K562 (cell line): ENCODE measurements at regions not wholly inside any gene's neighbourhood (a gene's known extent, or its start where the extent isn't known, plus 50 kb on each side); places are given as distances from the start of the nearest gene placed in this dataset.

Experiments used
- ATAC-seq: fragments of 200-7000 bp; cut with Tn5 transposase; 3 replicates; pipeline ENCODE4 v1.9.1; 2020; ENCODE audit warnings: moderate library complexity
- BruUV-seq: library from RNA; stranded (reverse); fragments of 400-500 nt; replicated peaks from 2 replicates; lab custom pipeline; 2021; lab: Mats Ljungman, UMichigan
- CTCF ChIA-PET: fragments of 300-600 bp; formaldehyde crosslinking; extraction: SDS; loops from one replicate; lab custom pipeline; 2021; ENCODE audit warnings: low intra/inter-chr PET ratio; lab: Yijun Ruan, JAX
- POLR2A ChIA-PET: fragments of 300-600, 350-650 bp; sonication (Branson Sonifier 250); formaldehyde crosslinking; extraction: SDS; loops from one replicate; lab custom pipeline; 2021; ENCODE audit warnings: antibody characterized with exemption, inconsistent platforms; lab: Yijun Ruan, JAX
- DNase-seq, 4 experiments: peaks; one replicate each; pipeline versions ENCODE4 v3.0.0 to v3.0.0-alpha.2; 2011 to 2018; ENCODE audit warnings: low spot score in 3 of 4, mixed read lengths in 3 of 4; ENCODE audit errors: extremely low read depth in 1 of 4
- FAIRE-seq: peaks from 2 replicates; lab custom pipeline; 2011; peaks lifted over from hg19 to GRCh38; lab: Jason Lieb, UNC
- H2AFZ ChIP-seq: 2 replicates; pipeline ENCODE4 v1.6.0; 2011; ENCODE audit warnings: low read depth, low read length, control low read depth, inconsistent platforms
- H3K27ac ChIP-seq: fragments of 200-600 bp; 3 replicates; pipeline ENCODE4 v1.8.0; 2011; ENCODE audit warnings: low read depth, mild to moderate bottlenecking, control low read depth, inconsistent platforms, low read length, moderate library complexity, mixed read lengths; ENCODE audit errors: extremely low read depth
- H3K27me3 ChIP-seq, 2 experiments: fragments of 300-600 bp in 1 of 2; 2 replicates in 1 of 2; 3 replicates in 1 of 2; pipeline versions ENCODE4 v1.6.0 to v1.8.0; 2011; ENCODE audit warnings: inconsistent platforms in 2 of 2, low read length in 2 of 2, mild to moderate bottlenecking in 1 of 2, mixed read lengths in 1 of 2, moderate library complexity in 1 of 2; ENCODE audit not compliant: control insufficient read depth in 2 of 2, insufficient read depth in 2 of 2
- H3K36me3 ChIP-seq: fragments of 300-600 bp; 3 replicates; pipeline ENCODE4 v1.8.0; 2011; ENCODE audit warnings: mild to moderate bottlenecking, low read length, inconsistent platforms; ENCODE audit not compliant: control insufficient read depth, insufficient read depth
- H3K4me1 ChIP-seq, 2 experiments: fragments of 200-600 bp in 1 of 2; replicated peaks in 1 of 2; 2 replicates in 1 of 2; 3 replicates in 1 of 2; pipeline versions ENCODE4 v1.5.1 to v1.8.0; 2011; ENCODE audit warnings: inconsistent platforms in 2 of 2, low read length in 2 of 2, mild to moderate bottlenecking in 1 of 2, mixed read lengths in 1 of 2, moderate library complexity in 1 of 2; ENCODE audit not compliant: control insufficient read depth in 2 of 2, insufficient read depth in 2 of 2
- H3K4me2 ChIP-seq: 2 replicates; pipeline ENCODE4 v1.6.1; 2011; ENCODE audit warnings: low read length, control low read depth, inconsistent platforms, mixed read lengths; ENCODE audit not compliant: insufficient read depth
- H3K4me3 ChIP-seq: fragments of 200-600 bp; sonication (generic), shearing (Covaris generic); 2 replicates; pipeline ENCODE4 v1.5.1; 2016; ENCODE audit warnings: control low read depth, inconsistent platforms
- H3K79me2 ChIP-seq: fragments of 200-600 bp; 3 replicates; pipeline ENCODE4 v1.8.0; 2011; ENCODE audit warnings: low read length, inconsistent platforms; ENCODE audit not compliant: control insufficient read depth, insufficient read depth
- H3K9ac ChIP-seq, 2 experiments: 2 replicates each; pipeline versions ENCODE4 v1.6.0 to v1.6.1; 2011; ENCODE audit warnings: low read depth in 2 of 2, low read length in 2 of 2, control low read depth in 1 of 2, inconsistent platforms in 1 of 2, mild to moderate bottlenecking in 1 of 2, mixed read lengths in 1 of 2; ENCODE audit not compliant: insufficient read depth in 1 of 2
- H3K9me1 ChIP-seq: one replicate; pipeline ENCODE4 v1.6.0; 2011; ENCODE audit warnings: inconsistent platforms, mild to moderate bottlenecking, low read length, moderate library complexity; ENCODE audit not compliant: control insufficient read depth, insufficient read depth
- H3K9me3 ChIP-seq: replicated peaks from 2 replicates; pipeline ENCODE4 v1.5.1; 2011; ENCODE audit warnings: low read depth, low read length, inconsistent platforms; ENCODE audit not compliant: control insufficient read depth, insufficient read depth
- H4K20me1 ChIP-seq: replicated peaks from 2 replicates; pipeline ENCODE4 v1.6.1; 2011; ENCODE audit warnings: low read length, inconsistent platforms, mixed read lengths; ENCODE audit not compliant: control insufficient read depth, insufficient read depth
- C11orf30 ChIP-seq: fragments of 450-650 bp; IDR thresholded peaks from 2 replicates; pipeline ENCODE4 v1.6.1; 2016; ENCODE audit warnings: low read depth, mild to moderate bottlenecking
- CHD7 ChIP-seq: fragments of 200-600 bp; sonication (generic); IDR thresholded peaks from one replicate; pipeline ENCODE4 v1.6.1; 2012; ENCODE audit warnings: mild to moderate bottlenecking, low read depth, low read length, inconsistent platforms
- DPF2 ChIP-seq: fragments of 450-650 bp; IDR thresholded peaks from 2 replicates; pipeline ENCODE4 v1.6.1; 2016
- FOXK1 ChIP-seq: sonication (generic); formaldehyde crosslinking; IDR thresholded peaks from 2 replicates; pipeline ENCODE4 v1.8.0; 2022; ENCODE audit warnings: missing genetic modification reagents, mild to moderate bottlenecking, borderline replicate concordance
- HMG20A ChIP-seq: fragments of 450-650 bp; formaldehyde crosslinking; conservative IDR thresholded peaks from 2 replicates; pipeline ENCODE4 v1.4.0; 2020; ENCODE audit warnings: mild to moderate bottlenecking, mixed read lengths
- ILF3 ChIP-seq: fragments of 450-650 bp; IDR thresholded peaks from 2 replicates; pipeline ENCODE4 v1.6.1; 2018; ENCODE audit warnings: antibody characterized with exemption, mild to moderate bottlenecking, moderate library complexity, borderline replicate concordance
- MAZ ChIP-seq, 2 experiments: fragments of 450-650 bp in 1 of 2; sonication (generic) in 1 of 2; formaldehyde crosslinking; IDR thresholded peaks in 1 of 2; conservative IDR thresholded peaks in 1 of 2; 2 replicates each; pipeline versions ENCODE4 v1.4.0 to v1.5.0; 2020; ENCODE audit warnings: mild to moderate bottlenecking in 1 of 2, missing genetic modification reagents in 1 of 2
- NFXL1 ChIP-seq: fragments of 450-650 bp; formaldehyde crosslinking; IDR thresholded peaks from 2 replicates; pipeline ENCODE4 v1.4.0; 2021; ENCODE audit warnings: mild to moderate bottlenecking
- SPI1 ChIP-seq: IDR thresholded peaks from 2 replicates; pipeline ENCODE4 v1.6.1; 2011; ENCODE audit warnings: low read depth, low read length, control low read depth, borderline replicate concordance
- ZNF133 ChIP-seq: fragments of 250-450 bp; sonication (Bioruptor Pico); IDR thresholded peaks from 2 replicates; pipeline ENCODE4 v1.4.0; 2020; ENCODE audit warnings: mild to moderate bottlenecking
- ZNF24 ChIP-seq: fragments of 450-650 bp; IDR thresholded peaks from 2 replicates; pipeline ENCODE4 v1.6.1; 2016
- ZNF561 ChIP-seq: fragments of 450-650 bp; formaldehyde crosslinking; conservative IDR thresholded peaks from 2 replicates; pipeline ENCODE4 v1.4.0; 2020; ENCODE audit warnings: mild to moderate bottlenecking, moderate library complexity
- ZNF699 ChIP-seq: fragments of 250-450 bp; sonication (Bioruptor Pico); IDR thresholded peaks from 2 replicates; pipeline ENCODE4 v1.8.0; 2021; ENCODE audit warnings: mild to moderate bottlenecking, moderate library complexity; ENCODE audit not compliant: insufficient replicate concordance
- WGBS: fragments of 100-300 bp; shearing (Covaris generic); methylation state at CpG from one replicate; pipeline ENCODE4 v1.1.6; 2016; ENCODE audit warnings: low coverage, mixed read lengths; ENCODE audit not compliant: insufficient coverage; ENCODE audit errors: missing lambda C conversion rate; 5-methylcytosine and 5-hydroxymethylcytosine counted together
- in situ Hi-C: fragments of 300-500 bp; cut with MboI; formaldehyde crosslinking; loops from 4 replicates; pipeline ENCODE4 v1.15.0; 2018; ENCODE audit warnings: inconsistent platforms, mixed read lengths
- intact Hi-C: fragments of 100-400 bp; cut with micrococcal nuclease; formaldehyde crosslinking; loops from 2 replicates; pipeline ENCODE4 v1.14.2; 2022

- CTCF ChIA-PET = no interaction called here
- Histone ChIP-seq H3K36me3 (no peaks in the 10 kb centered on the region), H3K4me2 (peak overlapping the region; percentile 70), H3K27ac (peak overlapping the region; percentile 76), H3K9me1 (no peaks in the 10 kb centered on the region), H3K79me2 (no peaks in the 10 kb centered on the region), H3K27me3 (no peaks in the 10 kb centered on the region), H3K4me3 (no peak overlapping the region), H2AFZ (peak overlapping the region; percentile 79), H3K9ac (peak overlapping the region; percentile 16 to 43; a peak in 3 of 4 replicates), H3K9me3 (peaks cover 1% of the 10 kb centered on the region; the same call in 1 of the 2 replicates), H3K4me1 (peaks cover 3 to 16% of the 10 kb centered on the region in 2 experiments; a peak in 3 of 5 replicates), H4K20me1 (no peaks in the 10 kb centered on the region)
- FAIRE-seq (peak; percentile 6), DNase-seq (peak in 1 of 4 experiments; percentile 16), ATAC-seq (peak; percentile 49)
- POLR2A ChIA-PET = no interaction called here
- BruUV-seq = TSS peak; percentile 61
- intact Hi-C loops (loop anchor here (10.0 kb wide), 2 partner anchors 218 to 1372 kb away; partner anchors contain the start of gene YARS2), in situ Hi-C loops (loop anchor here (10.0 kb wide), 2 partner anchors 168 to 498 kb away; no protein-coding TSS in a partner anchor)
- WGBS = 38% methylated on average over 1 of the region's 1 CpG
- TF ChIP-seq ZNF699 (CRISPR knock-in tag) (no peak), ZNF133 (no peak), FOXK1 (CRISPR knock-in tag) (no peak), ZNF24 (no peak), C11orf30 (no peak), DPF2 (no peak), HMG20A (CRISPR knock-in tag) (no peak), SPI1 (peak; percentile 78; the same call in 1 of the 2 replicates), ILF3 (no peak), CHD7 (no peak), ZNF561 (no peak), NFXL1 (CRISPR knock-in tag) (no peak), MAZ (CRISPR knock-in tag; conservative IDR thresholded peaks at IDR 0.05 in 1 of 2, IDR thresholded peaks at IDR 0.05 in 1 of 2) (0 out of 4 replicates have a peak, but pooled peaks of 1 of the 2 experiments have one; percentile 4)
These were observed 104.5 kb downstream of the ALG10 start for GRCh38 chr12:34126805-34127204.
